A673 (cell line): ENCODE measurements at regions not wholly inside any gene's neighbourhood (a gene's known extent, or its start where the extent isn't known, plus 50 kb on each side); places are given as distances from the start of the nearest gene placed in this dataset.

Experiments used
- BruUV-seq: library from RNA; stranded (reverse); fragments of 400-500 nt; replicated peaks from 2 replicates; lab custom pipeline; 2021; lab: Mats Ljungman, UMichigan
- CTCF ChIA-PET: fragments of 300-600 bp; sonication (Branson Sonifier 250); formaldehyde crosslinking; loops from one replicate; lab custom pipeline; 2022; ENCODE audit warnings: antibody characterized with exemption; lab: Charles Lee
- POLR2A ChIA-PET: fragments of 300-600 bp; sonication (Branson Sonifier 250); formaldehyde crosslinking; loops from one replicate; lab custom pipeline; 2022; ENCODE audit warnings: antibody characterized with exemption; ENCODE audit not compliant: low non-redundant PET; lab: Charles Lee
- DNase-seq: peaks from one replicate; pipeline ENCODE4 v3.0.0-alpha.2; 2015; ENCODE audit warnings: low spot score
- H3K27ac ChIP-seq: fragments of 200-600 bp; sonication (generic); 2 replicates; pipeline ENCODE4 v1.5.1; 2016; ENCODE audit warnings: mixed run types, low read depth, mild to moderate bottlenecking, mixed read lengths, antibody characterized with exemption, low read length; ENCODE audit not compliant: poor library complexity, severe bottlenecking
- H3K27me3 ChIP-seq: fragments of 200-600 bp; sonication (generic); replicated peaks from 2 replicates; pipeline ENCODE4 v1.6.1; 2017; ENCODE audit warnings: mixed run types, low read depth, mild to moderate bottlenecking, mixed read lengths, antibody characterized with exemption, low read length; ENCODE audit not compliant: insufficient read depth, poor library complexity
- H3K36me3 ChIP-seq: fragments of 200-600 bp; sonication (generic); 2 replicates; pipeline ENCODE4 v1.6.1; 2016; ENCODE audit warnings: mixed run types, mild to moderate bottlenecking, mixed read lengths, antibody characterized with exemption, low read length; ENCODE audit not compliant: insufficient read depth, poor library complexity, severe bottlenecking
- H3K4me1 ChIP-seq: fragments of 200-600 bp; sonication (generic); 2 replicates; pipeline ENCODE4 v1.6.1; 2017; ENCODE audit warnings: mixed run types, mild to moderate bottlenecking, mixed read lengths, antibody characterized with exemption, low read length; ENCODE audit not compliant: insufficient read depth, poor library complexity, severe bottlenecking
- H3K4me3 ChIP-seq: fragments of 200-600 bp; sonication (generic); 2 replicates; pipeline ENCODE4 v1.5.1; 2016; ENCODE audit warnings: low read depth, mixed run types, mild to moderate bottlenecking, mixed read lengths, low read length; ENCODE audit not compliant: poor library complexity, severe bottlenecking
- H3K9me3 ChIP-seq: fragments of 200-600 bp; sonication (generic); 2 replicates; pipeline ENCODE4 v1.6.1; 2016; ENCODE audit warnings: mixed run types, low read depth, mild to moderate bottlenecking, mixed read lengths, antibody characterized with exemption, low read length; ENCODE audit not compliant: poor library complexity, severe bottlenecking
- CTCF ChIP-seq: fragments of 300-800, 200-600 bp; sonication (generic); conservative IDR thresholded peaks from 2 replicates; pipeline ENCODE4 v1.5.1; 2017; ENCODE audit warnings: low read depth, mild to moderate bottlenecking, antibody characterized with exemption, low read length, moderate library complexity, mixed read lengths
- EZH2 ChIP-seq: fragments of 200-600 bp; sonication (generic); IDR thresholded peaks from 2 replicates; pipeline ENCODE4 v1.6.1; 2017; ENCODE audit warnings: borderline replicate concordance, low read depth, mild to moderate bottlenecking, mixed read lengths, antibody characterized with exemption, low read length; ENCODE audit not compliant: poor library complexity, severe bottlenecking
- intact Hi-C: fragments of 100-400 bp; cut with micrococcal nuclease; formaldehyde crosslinking; loops from one replicate; pipeline ENCODE4 v1.10.0; 2022; ENCODE audit not compliant: unreplicated experiment

DNA sequence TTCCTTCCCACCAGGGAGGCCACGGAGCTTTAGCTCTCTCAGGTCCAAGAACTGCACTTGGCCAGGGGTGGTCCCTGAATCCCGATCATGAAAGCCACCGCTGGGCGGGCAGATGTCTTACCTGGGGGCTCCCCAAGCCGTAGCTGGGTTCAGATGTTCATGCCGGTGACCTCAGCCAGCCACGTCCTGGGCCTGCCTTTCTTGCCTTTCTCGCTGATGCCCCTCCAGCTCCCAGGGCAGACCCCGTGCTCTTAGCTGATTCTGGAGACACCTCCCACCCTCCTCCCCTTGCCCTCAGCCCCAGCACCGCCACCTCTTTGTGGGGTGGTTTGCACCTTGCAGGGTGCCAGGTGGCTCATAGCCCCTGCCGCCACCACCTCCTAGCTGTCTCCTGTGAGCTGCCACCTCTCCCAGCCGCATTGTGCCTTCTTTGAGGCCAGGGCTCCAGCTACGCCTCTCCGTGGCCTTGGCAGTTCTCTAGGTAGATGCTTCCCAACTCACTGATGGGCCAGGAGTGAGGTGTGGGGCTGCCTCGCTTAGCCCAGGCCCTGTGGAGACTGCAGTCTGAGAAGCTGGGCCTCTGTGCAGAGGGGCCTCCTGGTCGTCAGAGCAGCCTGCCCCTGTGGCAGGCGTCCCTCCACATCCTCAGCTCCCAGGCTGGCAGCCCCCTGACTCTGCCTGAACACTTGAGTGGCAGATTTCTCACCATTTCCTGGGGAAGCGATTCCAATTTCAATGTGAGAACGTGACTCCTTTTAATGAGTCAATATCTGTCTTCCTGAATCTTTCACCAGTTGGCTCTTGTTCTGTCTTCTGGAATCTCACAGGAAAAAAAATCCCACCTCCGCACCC lies 97.6 kb upstream of the B3GAT1 start:
- no peak overlapping the region for H3K27ac ChIP-seq
- H3K36me3 ChIP-seq, result no peaks in the 10 kb centered on the region
- intact Hi-C loops, result no loop called here
- no peak overlapping the region for H3K4me3 ChIP-seq
- no peaks in the 10 kb centered on the region for H3K4me1 ChIP-seq
- no peaks in the 10 kb centered on the region for H3K27me3 ChIP-seq
- no TSS peak for BruUV-seq
- DNase-seq, result no peak
- POLR2A ChIA-PET, result no interaction called here
- CTCF ChIA-PET, result no interaction called here
- TF ChIP-seq CTCF (no peak), EZH2 (no peak)
- H3K9me3 ChIP-seq, result no peaks in the 10 kb centered on the region

DNA sequence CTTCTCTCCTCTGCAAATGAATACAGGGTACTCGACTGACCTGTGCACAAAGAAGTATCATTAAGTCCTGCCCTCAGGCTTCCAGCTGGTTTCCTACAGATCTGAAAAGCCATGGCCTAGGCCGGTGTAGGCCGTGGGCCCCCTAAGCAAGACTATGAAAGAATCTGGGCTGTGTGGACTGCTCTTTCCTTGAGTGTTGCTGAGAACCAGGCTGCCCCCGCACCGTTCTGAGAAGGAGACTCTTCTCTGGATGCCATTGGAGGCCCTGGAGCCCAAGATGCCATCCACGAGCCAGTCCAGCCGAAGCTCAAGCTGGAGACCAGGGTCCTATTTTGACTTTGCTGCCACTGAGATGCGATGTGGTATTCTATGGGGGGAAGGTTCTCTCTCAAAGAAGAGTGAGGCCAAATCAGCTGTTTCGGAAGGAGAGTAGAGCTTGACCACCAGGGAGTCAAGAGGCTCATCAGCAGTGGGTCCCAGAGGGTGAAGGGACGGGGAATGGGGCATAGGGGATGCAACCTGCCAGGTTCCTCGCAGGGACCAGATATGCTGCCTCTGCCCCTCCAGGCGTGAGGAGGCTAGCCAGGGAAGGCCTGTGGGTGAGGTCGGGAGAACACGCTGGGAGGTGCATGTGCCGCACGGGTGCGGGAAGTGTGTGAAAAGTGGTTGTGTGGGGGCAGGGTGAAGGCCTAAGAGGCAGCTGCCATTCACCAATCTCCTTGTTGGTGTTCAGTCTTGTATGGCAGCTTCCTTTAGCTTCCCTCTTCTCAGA lies 96.4 kb upstream of the B3GAT1 start:
- TF ChIP-seq EZH2, result no peak
- POLR2A ChIA-PET, result no interaction called here
- Histone ChIP-seq H3K27me3 (no peaks in the 10 kb centered on the region), H3K27ac (no peak overlapping the region), H3K4me3 (no peak overlapping the region), H3K9me3 (no peaks in the 10 kb centered on the region), H3K36me3 (no peaks in the 10 kb centered on the region), H3K4me1 (no peaks in the 10 kb centered on the region)
- DNase-seq, result no peak
- CTCF ChIA-PET, result no interaction called here
- BruUV-seq, result no TSS peak
- intact Hi-C loops, result no loop called here

GRCh38 chr11:134506046-134506445 lies 94.0 kb upstream of the B3GAT1 start:
- Histone ChIP-seq H3K9me3 (no peaks in the 10 kb centered on the region), H3K27ac (no peak overlapping the region), H3K4me1 (no peaks in the 10 kb centered on the region), H3K27me3 (no peaks in the 10 kb centered on the region), H3K36me3 (no peaks in the 10 kb centered on the region), H3K4me3 (no peak overlapping the region)
- ChIA-PET POLR2A (no interaction called here), CTCF (no interaction called here)
- TF ChIP-seq EZH2, result no peak
- no peak for TF ChIP-seq CTCF
- no TSS peak for BruUV-seq
- intact Hi-C loops, result no loop called here
- no peak for DNase-seq
